T-helper 2 cell (primary cell): ENCODE measurements at regions not wholly inside any gene's neighbourhood (a gene's known extent, or its start where the extent isn't known, plus 50 kb on each side); places are given as distances from the start of the nearest gene placed in this dataset.

Experiments used
- DNase-seq, 5 experiments: peaks; one replicate each; pipeline versions ENCODE4 v3.0.0 to v3.0.0-alpha.2; 2012 to 2022

- DNase-seq, result no peak
Observed at GRCh38 chr5:81914696-81915095, 57.1 kb upstream of the ATG10 start.

GRCh38 chr5:81912933-81913332, 58.9 kb upstream of the ATG10 start:
- no peak for DNase-seq

- no peak for DNase-seq
Observed at GRCh38 chr5:81909677-81910076, 62.1 kb upstream of the ATG10 start.

- DNase-seq, result no peak
Observed at GRCh38 chr5:81908771-81909170, 63.1 kb upstream of the ATG10 start.

GRCh38 chr5:81908044-81908443, 63.8 kb upstream of the ATG10 start:
- DNase-seq, result no peak

- no peak for DNase-seq
Observed at GRCh38 chr5:81907012-81907635, 64.7 kb upstream of the ATG10 start.

GRCh38 chr5:81906086-81906485, 65.7 kb upstream of the ATG10 start:
- no peak for DNase-seq

- DNase-seq, result no peak
Observed at GRCh38 chr5:81904861-81905260, 67.0 kb upstream of the ATG10 start.

- DNase-seq, result no peak
Observed at GRCh38 chr5:81904166-81904565, 67.7 kb upstream of the ATG10 start.

GRCh38 chr5:81901586-81901985, 70.2 kb upstream of the ATG10 start:
- no peak for DNase-seq

GRCh38 chr5:81899123-81899522, 72.7 kb upstream of the ATG10 start:
- no peak for DNase-seq

- no peak for DNase-seq
Observed at GRCh38 chr5:81898403-81898802, 73.4 kb upstream of the ATG10 start.

GRCh38 chr5:81896764-81897163, 75.1 kb upstream of the ATG10 start:
- no peak for DNase-seq

- no peak for DNase-seq
Observed at GRCh38 chr5:81895307-81895706, 76.5 kb upstream of the ATG10 start.

- DNase-seq, result no peak
Observed at GRCh38 chr5:81893961-81894360, 77.9 kb upstream of the ATG10 start.

- DNase-seq, result no peak
Observed at GRCh38 chr5:81884871-81885270, 87.0 kb upstream of the ATG10 start.

- DNase-seq, result no peak
Observed at GRCh38 chr5:81883371-81883770, 88.5 kb upstream of the ATG10 start.

- DNase-seq, result no peak
Observed at GRCh38 chr5:81881595-81881994, 90.2 kb upstream of the ATG10 start.

GRCh38 chr5:81879936-81880335, 91.9 kb upstream of the ATG10 start:
- DNase-seq, result no peak

- no peak for DNase-seq
Observed at GRCh38 chr5:81878333-81878732, 93.5 kb upstream of the ATG10 start.

GRCh38 chr5:81866994-81867393, 104.8 kb upstream of the ATG10 start:
- DNase-seq, result no peak

- no peak for DNase-seq
Observed at GRCh38 chr5:81860778-81861177, 109.9 kb upstream of the SSBP2 start.

- DNase-seq, result no peak
Observed at GRCh38 chr5:81859624-81860023, 108.7 kb upstream of the SSBP2 start.

- DNase-seq, result peak in 1 of 5 experiments; percentile 39
Observed at GRCh38 chr5:81856948-81857928, 106.3 kb upstream of the SSBP2 start.
